GM18520 (cell line): ENCODE measurements at regions not wholly inside any gene's neighbourhood (a gene's known extent, or its start where the extent isn't known, plus 50 kb on each side); places are given as distances from the start of the nearest gene placed in this dataset.

Experiments
- ATAC-seq: cut with Tn5 transposase; IDR thresholded peaks from one replicate; pipeline ENCODE4 v1.9.1; 2021; ENCODE audit not compliant: unreplicated experiment

GRCh38 chr7:35508623-35509400 is 186.1 kb downstream of the HERPUD2 start:
- no peak for ATAC-seq

- ATAC-seq = no peak
These were observed 189.9 kb downstream of the HERPUD2 start for GRCh38 chr7:35505066-35505465.

- no peak for ATAC-seq
These were observed 190.6 kb downstream of the HERPUD2 start for GRCh38 chr7:35504365-35504764.

GRCh38 chr7:35501681-35502080 is 193.3 kb downstream of the HERPUD2 start:
- no peak for ATAC-seq

- ATAC-seq = no peak
These were observed 195.7 kb downstream of the HERPUD2 start for GRCh38 chr7:35499226-35499625.

- ATAC-seq = no peak
These were observed 196.5 kb downstream of the HERPUD2 start for GRCh38 chr7:35498416-35498815.

- ATAC-seq = no peak
These were observed 199.1 kb downstream of the HERPUD2 start for GRCh38 chr7:35495844-35496243.

GRCh38 chr7:35495377-35495776 is 199.6 kb downstream of the HERPUD2 start:
- ATAC-seq = no peak

GRCh38 chr7:35494407-35494806 is 200.5 kb downstream of the HERPUD2 start:
- no peak for ATAC-seq

- no peak for ATAC-seq
These were observed 202.3 kb downstream of the HERPUD2 start for GRCh38 chr7:35492451-35493175.

GRCh38 chr7:35491233-35491632 is 203.7 kb downstream of the HERPUD2 start:
- no peak for ATAC-seq

GRCh38 chr7:35487841-35488240 is 207.1 kb downstream of the HERPUD2 start:
- ATAC-seq = no peak

GRCh38 chr7:35487402-35487801 is 207.5 kb downstream of the HERPUD2 start:
- ATAC-seq = no peak

GRCh38 chr7:35485436-35485835 is 209.5 kb downstream of the HERPUD2 start:
- ATAC-seq = no peak

GRCh38 chr7:35483568-35483967 is 211.4 kb downstream of the HERPUD2 start:
- no peak for ATAC-seq

- no peak for ATAC-seq
These were observed 212.7 kb downstream of the HERPUD2 start for GRCh38 chr7:35482231-35482630.

- no peak for ATAC-seq
These were observed 214.1 kb downstream of the HERPUD2 start for GRCh38 chr7:35480806-35481205.

GRCh38 chr7:35477609-35478008 is 217.3 kb downstream of the HERPUD2 start:
- ATAC-seq = no peak

- no peak for ATAC-seq
These were observed 220.2 kb upstream of the TBX20 start for GRCh38 chr7:35474100-35474499.

- ATAC-seq = no peak
These were observed 214.7 kb upstream of the TBX20 start for GRCh38 chr7:35468606-35469005.

GRCh38 chr7:35467456-35467978 is 213.6 kb upstream of the TBX20 start:
- ATAC-seq = no peak

- no peak for ATAC-seq
These were observed 212.0 kb upstream of the TBX20 start for GRCh38 chr7:35465791-35466336.
